SK-MEL-5 (cell line): ENCODE measurements at regions not wholly inside any gene's neighbourhood (a gene's known extent, or its start where the extent isn't known, plus 50 kb on each side); places are given as distances from the start of the nearest gene placed in this dataset.

Experiments
- DNase-seq: peaks from one replicate; pipeline ENCODE4 v3.0.0-alpha.2; 2016; ENCODE audit warnings: low read depth, low spot score
- in situ Hi-C: cut with HindIII; loops from 2 replicates; pipeline ENCODE4 v1.10.0; 2016; ENCODE audit warnings: low sequenced_read_pairs, high pct_unique_total_duplicates, low pct_unique_long_range_greater_than_20kb

DNA sequence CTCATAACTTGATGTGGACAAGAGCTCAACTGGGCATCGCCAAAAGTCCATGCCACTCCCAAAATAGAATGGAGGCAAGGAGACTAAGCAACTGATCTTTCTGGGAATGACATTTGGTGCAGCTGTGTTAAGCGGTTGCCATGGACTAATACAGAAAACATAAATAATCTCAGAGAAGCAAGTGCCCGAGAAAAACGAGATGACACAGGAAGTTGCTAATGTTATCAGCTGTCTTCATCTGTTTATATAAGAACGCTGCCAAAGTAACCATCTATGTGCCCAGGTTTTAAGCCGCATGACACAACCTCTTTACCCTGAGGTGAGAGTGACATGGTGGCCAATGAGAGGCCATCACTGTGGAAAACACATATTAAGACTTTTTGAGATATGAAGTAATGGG lies 54.9 kb upstream of the SACS start:
- no peak for DNase-seq
- in situ Hi-C loops = no loop called here

DNA sequence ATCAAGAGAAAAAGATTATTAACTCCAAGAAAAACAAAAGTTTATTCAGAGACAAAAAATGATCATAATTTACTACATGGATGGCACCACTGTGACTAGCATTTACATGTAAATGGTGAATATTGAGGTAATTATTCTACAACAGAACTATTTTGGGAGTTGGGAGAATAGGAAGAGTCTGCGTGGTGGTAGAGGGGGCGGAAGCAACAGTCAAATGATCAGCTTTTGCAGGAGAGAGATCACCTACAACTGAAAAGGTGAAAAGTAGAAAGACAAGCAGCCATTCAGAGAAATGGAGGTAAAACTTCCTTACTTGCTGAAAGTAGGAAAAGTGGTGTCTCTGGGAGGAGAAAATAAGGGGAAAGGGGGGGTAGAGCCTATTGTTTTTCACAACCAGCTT lies 62.8 kb upstream of the SACS start:
- in situ Hi-C loops = no loop called here
- no peak for DNase-seq

DNA sequence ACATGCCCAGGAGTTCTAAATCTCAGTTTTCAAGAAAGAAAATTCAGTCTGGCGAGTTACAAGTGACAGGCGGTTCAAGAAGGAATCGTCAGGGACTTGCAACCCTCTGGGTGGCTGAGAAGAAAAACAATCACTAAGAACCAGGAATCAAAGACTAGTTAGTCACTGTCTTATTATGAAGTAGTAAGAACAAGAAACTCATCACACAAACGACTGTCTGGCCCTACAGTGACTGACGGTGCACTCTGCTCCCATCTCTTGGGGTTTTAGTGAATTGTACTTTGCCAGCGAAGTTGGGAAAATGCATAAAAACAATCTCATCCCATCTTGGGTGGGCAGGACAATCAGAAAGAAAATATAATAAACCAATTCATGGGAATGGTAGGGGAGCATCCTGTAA lies 63.7 kb upstream of the SACS start:
- in situ Hi-C loops = no loop called here
- DNase-seq = no peak

DNA sequence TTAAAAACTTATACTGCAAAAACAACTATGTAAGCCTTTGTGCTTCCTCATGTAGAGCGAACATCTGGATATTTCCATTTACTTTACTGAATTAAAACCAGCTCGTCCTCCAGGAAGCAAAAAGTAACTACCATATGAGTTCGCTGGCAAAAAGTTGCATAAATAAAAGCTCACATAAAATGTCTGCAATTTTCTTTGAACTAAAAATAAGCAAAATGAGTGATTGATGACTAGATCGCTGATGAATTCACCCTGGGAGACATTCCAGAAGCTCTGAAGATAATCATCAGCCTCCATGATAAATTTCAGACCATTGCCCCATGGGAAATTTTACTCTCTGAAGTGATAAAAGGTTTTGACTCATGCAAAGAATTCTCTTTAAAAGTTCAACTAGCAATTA lies 67.3 kb upstream of the SACS start:
- in situ Hi-C loops = no loop called here
- no peak for DNase-seq

DNA sequence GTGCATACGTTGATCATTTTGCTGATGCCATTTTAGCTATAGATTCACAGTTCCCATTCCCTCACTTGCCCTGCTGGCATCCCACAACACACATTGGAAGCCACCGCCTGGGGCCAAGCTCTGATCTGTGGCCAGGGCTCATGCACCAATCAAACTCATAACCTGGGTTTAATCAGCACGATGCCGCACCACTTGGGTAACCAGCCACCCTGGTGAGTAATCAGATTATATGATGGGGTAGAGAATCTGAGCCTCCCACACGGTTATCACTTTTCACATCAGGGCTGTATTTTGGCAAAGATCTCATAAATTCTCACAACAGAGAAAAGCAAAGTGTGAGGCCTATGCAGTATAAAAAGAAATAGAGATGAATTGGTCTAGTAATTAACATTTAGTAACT lies 66.0 kb upstream of the TNFRSF19 start:
- in situ Hi-C loops = no loop called here
- DNase-seq = no peak

DNA sequence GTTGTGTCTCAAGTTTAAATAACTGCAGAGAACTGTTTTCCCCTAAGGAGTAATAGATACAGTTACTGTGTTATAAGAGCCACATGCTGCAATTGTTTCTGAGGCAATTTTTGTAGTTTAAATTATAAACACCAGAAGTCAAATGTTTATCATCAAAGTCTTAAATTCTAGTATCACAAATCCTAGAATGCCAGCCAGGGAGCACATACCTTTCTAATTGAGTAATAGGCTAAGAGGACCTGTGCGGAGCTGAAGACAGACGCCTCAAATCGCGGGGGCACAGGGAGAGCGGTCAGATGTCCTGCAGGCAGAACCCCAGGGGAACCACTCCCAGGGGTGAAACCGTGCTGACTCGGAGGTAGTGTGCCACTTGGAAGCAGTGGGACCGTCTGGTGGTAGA lies 65.2 kb upstream of the TNFRSF19 start:
- no peak for DNase-seq
- in situ Hi-C loops = no loop called here

DNA sequence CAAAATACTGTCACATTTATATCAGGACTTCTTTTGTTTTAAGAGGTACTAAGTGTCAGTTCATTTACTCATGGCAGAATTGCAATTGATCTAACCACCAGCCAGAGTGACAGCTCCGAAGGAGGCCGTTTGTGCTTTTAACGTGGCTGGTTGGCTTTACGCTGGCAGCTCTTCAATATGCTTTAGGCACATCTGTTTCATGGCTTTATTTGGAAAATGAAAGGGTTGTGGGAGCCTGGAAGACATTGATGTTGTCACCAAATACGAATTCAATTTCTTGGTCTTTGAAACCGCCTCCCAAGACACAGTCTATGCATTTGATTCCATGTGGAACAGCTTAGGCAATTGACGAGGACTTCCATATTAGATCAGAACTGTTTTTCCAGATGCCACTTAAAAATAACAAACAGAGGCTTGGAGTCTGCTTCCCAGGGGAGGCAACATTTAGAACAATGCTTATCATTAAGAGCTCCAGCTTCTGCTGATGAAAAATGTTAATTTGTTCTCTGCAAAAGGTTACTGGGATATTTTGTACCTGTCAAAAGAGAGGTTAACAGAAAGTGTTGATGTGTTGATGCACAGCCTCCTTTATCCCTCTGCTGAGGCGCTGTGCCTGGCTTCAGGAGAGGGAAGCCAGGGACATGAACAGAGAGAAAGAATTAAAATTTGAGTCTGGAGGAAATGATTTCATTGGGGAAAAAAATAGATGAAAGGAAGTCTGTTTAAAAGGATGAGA lies 64.0 kb upstream of the TNFRSF19 start:
- in situ Hi-C loops = no loop called here
- peak; percentile 47 for DNase-seq

DNA sequence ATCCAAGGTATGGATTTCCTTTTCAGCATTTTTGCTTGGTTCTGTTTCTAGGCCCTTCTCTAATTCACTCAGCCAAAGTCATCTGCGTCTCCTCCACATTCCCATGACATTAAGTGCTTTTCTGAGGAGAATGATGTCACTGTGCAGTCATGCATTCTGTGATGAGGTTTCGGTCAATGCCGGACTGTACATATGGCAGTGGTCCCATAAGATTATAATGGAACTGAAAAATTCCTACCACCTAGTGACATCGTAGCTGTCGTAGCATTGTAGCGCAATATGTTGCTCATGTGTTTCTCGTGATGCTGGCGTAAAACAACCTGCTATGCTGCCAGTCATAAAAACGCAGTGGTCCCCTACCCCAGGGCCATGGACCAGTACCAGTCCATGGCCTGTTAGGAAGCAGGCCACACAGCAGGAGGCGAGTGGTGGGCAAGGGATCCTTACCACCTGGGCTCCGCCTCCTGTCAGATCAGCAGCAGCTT lies 63.4 kb upstream of the TNFRSF19 start:
- peak; percentile 32 for DNase-seq
- in situ Hi-C loops = no loop called here

DNA sequence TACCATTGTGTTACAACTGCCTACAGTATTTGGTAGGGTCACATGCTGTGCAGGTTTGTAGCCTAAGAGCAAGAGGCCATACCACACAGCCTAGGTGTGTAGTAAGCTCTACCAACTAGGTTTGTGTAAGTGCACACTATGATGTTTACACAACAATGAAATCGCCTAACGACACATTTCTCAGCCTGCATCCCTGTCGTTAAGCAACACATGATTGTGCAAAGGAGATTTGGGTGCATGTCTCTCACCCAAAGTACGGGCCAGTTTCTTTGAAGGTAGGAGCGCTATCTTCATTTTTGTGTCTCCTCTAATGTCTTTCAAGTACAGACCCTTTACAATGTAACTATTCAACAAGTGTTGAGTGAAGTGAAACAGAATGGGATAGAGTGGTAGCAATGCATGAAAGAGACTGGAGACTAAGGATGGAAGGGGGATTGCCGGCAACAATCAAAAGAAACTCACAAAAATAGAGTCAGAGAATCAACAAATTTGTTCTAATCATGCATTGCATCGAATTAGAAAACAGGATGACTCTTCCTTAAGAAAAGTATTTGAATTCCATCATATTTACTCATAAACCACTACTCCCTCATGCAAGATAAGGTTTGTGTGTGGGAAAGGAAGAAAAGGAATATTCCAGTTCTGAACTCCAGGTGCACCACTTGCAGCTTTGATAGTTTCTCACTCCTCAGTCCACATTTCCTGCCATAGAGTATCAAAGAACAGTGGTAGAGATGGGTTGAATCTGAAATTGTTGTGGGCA lies 60.2 kb upstream of the TNFRSF19 start:
- in situ Hi-C loops = loop anchor here (10.0 kb wide), 1 partner anchor 55 kb away; no protein-coding TSS in a partner anchor

DNA sequence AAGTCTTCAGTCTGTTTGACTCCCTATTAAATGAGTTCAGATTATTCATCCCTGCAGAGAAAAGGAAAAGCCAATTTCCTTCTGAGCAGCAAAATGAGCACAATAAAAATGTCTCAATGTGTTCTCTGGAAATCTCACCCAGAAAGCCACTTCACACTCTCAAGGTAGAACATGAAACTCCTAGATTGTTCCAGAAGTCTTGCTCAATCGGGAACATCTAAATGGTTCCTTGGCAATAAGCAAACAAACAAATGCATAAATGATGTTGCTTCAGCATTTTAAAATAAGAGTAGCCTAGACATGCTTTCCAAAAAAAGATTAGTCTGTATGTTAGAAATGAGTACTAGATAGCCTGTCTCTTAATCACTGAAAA lies 59.7 kb upstream of the TNFRSF19 start:
- in situ Hi-C loops = loop anchor here (10.0 kb wide), 1 partner anchor 54 kb away; no protein-coding TSS in a partner anchor
- peak; percentile 31 for DNase-seq

More for the DNA sequence above, 60.2 kb upstream of the TNFRSF19 start:
- peak; percentile 20 for DNase-seq

DNA sequence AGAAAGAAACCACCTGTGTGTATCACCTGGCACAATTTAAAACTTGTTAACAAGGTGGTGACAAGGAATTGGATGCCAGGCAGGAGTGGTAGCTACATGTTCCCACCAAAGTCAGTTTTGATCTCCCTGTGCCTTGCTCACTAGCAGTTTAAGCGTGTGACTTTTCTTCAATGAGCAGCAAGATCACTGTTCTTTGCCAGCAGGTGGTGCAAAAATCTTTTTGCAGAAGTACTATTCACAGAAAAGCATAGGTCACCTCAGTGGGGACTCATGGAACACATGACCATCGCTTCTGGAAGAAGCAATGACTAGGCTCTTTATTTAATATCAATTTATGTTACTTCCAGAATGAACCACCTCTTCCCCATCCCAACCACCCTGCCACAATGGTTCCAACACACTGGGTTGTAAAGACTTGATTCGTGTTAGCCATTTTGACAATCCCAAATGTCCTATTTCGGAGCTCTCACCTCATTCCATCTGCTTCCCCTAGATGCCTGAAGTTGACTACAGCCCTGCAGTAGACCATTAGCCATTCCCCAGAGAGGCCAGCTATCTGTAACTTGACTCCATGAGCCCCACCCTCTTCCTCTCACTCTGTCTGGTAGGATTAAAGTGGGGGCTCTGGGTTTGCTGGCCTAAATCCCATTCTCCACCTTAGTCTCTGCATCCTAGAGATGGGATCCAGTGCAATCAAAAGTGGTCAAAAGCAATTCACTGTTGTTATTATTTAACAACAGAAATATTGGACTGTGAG lies 59.1 kb upstream of the TNFRSF19 start:
- DNase-seq = peak; percentile 96
- in situ Hi-C loops = loop anchor here (10.0 kb wide), 1 partner anchor 54 kb away; no protein-coding TSS in a partner anchor

DNA sequence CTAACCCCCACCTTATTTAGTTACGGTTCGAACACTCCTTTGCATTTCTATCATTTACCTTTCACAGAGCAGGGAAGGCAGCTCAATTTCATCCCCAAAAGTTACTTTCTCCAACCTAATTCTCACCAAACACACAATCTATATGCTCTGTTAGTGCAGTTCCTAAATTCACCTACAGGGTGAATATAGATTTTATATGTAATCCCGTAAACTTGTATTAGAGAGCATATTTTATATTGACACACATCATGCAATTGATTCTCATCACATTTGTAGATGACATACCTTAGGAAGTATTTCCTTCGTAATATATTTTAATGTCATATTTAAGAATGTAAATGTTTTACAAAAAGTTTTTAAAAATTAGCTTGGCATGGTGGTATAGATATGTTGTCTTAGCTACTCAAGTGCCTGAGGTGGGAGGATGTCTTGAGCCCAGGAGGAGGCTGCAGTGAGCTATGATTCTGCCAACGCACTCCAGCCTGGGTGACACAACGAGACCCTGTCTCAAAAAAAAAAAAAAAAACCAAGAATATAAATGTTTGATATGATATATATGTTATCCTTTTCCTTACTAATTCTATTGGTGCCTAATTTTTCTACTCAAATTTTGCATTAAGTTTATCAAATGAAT lies 57.3 kb upstream of the TNFRSF19 start:
- DNase-seq = peak; percentile 65
- in situ Hi-C loops = loop anchor here (10.0 kb wide), 1 partner anchor 52 kb away; no protein-coding TSS in a partner anchor

DNA sequence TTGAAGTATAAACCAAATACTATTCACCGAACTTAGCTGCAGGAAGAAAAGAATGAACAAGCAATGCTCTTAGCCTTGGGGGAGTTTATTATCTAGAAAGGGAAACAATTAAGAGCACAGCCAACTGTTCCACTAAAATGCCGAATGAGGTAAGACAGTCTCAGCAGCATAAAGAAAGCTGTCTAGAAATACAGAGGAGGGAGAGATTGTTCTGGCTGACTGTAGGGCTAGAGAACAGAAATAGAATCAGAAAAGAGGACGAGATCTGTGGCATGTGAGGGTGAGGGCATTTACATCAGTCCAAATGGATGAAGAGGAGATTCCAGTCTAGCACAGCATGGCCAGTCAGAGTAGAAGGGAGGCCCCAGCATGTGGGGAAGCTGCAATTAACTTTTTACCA lies 56.8 kb upstream of the TNFRSF19 start:
- in situ Hi-C loops = loop anchor here (10.0 kb wide), 1 partner anchor 51 kb away; no protein-coding TSS in a partner anchor

DNA sequence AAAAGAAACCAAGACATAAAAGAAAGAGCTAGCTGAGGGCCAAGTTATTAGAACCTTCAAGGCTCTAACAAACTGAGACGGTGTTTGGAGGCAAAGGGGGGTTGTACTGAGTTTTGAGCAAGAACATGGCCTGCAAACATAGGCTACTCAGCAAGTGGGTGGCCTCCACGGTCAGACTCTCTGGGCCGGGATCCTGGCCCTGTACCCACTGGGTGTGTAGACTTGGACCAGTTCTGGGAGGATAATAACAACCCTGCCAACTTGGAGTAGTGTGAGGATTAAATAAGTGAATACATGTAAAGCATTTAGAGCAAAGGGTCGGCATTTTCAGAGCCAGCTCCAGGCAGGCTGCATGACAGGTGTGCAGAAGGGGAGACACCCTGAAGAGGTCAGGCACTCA lies 56.1 kb upstream of the TNFRSF19 start:
- in situ Hi-C loops = loop anchor here (10.0 kb wide), 1 partner anchor 51 kb away; no protein-coding TSS in a partner anchor
- DNase-seq = no peak

More for the DNA sequence above, 56.8 kb upstream of the TNFRSF19 start:
- DNase-seq = peak; percentile 46

DNA sequence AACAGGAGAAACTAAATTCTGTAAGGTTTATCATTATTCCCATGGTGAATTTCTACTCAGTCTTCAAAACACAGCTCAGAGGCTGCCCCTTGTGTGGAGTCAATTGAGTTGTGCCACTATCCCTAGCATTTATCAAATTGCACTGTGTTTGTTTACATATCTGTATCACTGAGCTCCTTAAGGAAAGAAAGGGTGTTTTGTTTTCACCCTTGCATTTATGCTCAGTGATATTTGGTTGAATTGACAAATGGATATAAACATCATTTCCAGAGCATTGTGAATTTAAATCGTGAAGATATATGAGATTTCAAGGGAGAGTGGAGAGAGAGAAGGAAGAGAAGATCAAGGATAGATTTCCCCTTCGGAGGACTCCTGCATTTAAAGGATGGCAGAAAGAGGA lies 55.1 kb upstream of the TNFRSF19 start:
- in situ Hi-C loops = loop anchor here (10.0 kb wide), 1 partner anchor 50 kb away; no protein-coding TSS in a partner anchor
- peak; percentile 59 for DNase-seq

DNA sequence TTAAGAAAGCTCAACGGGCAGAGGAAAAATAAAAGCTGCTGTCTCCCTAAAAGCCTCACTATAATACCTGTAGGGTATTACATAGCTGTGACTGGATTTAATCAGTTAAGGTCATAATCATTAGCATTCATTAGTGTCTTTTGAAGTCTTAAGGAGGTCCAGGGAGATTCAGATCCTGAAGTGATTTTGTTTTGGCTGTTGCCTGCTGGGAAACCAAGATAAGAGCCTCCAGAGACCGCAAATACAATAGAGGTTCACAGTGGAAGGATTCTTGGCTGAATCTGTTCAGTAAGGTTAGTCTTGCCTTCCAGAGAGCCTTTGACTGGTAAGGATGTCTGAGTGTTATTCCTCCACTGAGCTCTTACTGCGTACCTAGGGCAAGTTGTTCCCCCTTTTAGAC lies 54.0 kb upstream of the TNFRSF19 start:
- in situ Hi-C loops = loop anchor here (10.0 kb wide), 1 partner anchor 49 kb away; no protein-coding TSS in a partner anchor
- peak; percentile 61 for DNase-seq

DNA sequence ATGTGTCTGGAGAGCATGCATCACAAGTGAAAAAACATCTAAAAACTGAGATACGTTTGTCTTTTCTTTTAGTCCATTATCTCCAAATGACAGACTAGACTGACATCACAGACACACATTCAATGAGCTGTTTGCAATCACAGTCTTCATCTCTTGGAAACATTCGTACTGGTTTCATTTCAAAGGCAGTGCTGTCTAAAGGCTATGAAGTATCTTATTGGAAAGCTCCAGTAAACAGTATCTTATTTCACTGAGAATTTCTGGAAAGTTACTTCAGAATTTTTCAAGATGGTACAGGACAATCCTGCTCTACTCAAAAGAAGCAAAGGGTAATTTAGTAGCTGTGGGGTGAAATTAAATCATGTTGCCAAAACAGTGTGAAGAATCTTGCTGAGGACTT lies 53.5 kb upstream of the TNFRSF19 start:
- in situ Hi-C loops = loop anchor here (10.0 kb wide), 1 partner anchor 48 kb away; no protein-coding TSS in a partner anchor
- peak; percentile 22 for DNase-seq
